ENCODE measurements at regions not wholly inside any gene's neighbourhood (a gene's known extent, or its start where the extent isn't known, plus 50 kb on each side); places are given as distances from the start of the nearest gene placed in this dataset.

GRCh38 chr6:105474234-105474633, 71.4 kb upstream of the PREP start:
- no peak for DNase-seq

GRCh38 chr6:105469946-105470345, 67.1 kb upstream of the PREP start:
- DNase-seq: no peak

GRCh38 chr6:105468850-105469249, 66.0 kb upstream of the PREP start:
- no peak for DNase-seq

DNA sequence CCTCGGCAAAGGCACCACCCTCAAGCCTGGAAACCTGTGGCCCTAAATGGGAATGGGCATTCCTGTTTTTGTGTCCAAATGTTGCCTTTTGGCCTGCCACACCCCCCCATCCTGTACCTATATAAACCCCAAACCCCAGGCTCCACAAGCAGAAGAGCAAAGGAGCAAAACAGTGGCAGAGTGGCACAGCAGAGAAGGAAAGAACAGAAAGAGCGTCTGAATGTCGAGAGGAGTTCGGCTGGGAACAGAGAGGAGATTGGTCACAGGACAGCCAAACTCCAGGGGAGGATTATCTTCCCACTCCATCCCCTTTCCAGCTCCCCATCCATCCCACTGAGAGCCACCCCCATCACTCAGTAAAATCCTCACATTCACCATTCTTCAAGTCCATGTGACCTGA, 58.0 kb upstream of the PREP start:
- no peak for DNase-seq

- no peak for DNase-seq
These were observed 57.0 kb upstream of the PREP start for GRCh38 chr6:105459864-105460263.

- no peak for DNase-seq
These were observed 56.2 kb upstream of the PREP start for GRCh38 chr6:105459049-105459448.

DNA sequence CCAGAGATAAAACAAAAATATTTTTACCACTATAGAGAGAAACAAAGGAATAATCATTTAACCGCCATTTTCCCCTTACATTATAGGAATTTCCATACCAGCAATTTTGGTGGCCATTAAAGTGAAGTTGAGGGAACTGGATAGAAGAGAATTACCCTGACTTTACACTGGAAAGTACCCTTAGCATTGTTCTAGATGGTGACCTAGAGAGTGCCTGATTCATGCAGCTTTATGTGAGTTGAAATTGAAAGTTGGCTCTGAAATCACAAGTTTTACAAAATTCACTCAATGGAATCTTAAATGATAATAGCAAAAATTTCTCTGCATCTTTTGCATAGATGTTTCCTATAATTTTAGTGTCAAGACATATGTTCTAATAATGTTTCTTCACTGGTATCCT, 55.7 kb upstream of the PREP start:
- DNase-seq: no peak

GRCh38 chr6:105458084-105458483, 55.2 kb upstream of the PREP start:
- no peak for DNase-seq

DNA sequence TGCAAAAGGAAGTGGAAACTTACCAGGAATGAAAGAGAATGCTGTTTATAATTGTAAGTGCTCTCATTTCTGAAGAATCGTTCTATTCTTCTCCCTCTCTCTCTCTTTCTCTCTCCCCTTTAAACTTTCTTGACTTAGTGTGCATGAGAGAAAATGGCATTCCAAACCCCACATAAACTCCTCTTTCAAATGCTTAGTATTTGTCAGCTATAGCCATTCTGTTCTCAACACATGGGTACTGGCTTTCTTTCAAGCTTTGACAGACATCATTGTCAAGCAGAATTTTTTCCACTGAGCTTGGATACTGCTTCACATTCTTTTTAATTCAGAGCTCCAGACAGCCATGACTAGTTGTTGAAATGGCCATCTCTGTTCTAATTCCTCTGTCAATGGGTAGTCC, 51.1 kb upstream of the PREP start:
- no peak for DNase-seq

GRCh38 chr6:105452924-105453756, 50.3 kb upstream of the PREP start:
- DNase-seq: no peak

Data from NCI-H2107 (cell line).